ENCODE measurements at regions not wholly inside any gene's neighbourhood (a gene's known extent, or its start where the extent isn't known, plus 50 kb on each side); places are given as distances from the start of the nearest gene placed in this dataset.

DNA sequence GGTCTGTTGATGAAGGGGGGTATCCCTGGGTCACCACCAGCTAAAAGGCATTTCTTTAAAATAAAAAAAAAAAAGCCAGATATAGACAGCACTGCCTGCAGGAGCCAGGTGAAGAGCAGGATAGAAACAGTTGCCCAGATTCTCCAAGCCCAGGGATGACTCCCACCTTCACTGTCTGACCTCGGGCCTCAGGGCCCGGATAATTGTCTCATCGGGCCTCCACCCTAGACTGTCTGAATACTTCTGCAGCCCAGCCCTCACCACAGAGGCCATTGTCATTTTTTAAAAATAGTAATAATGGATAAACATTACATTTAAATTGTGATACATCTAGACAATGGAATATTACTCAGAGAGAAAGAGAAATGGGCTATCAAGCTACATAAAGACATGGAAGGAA, 92.8 kb upstream of the TNRC6C start:
- H3K27me3 ChIP-seq (ENCODE audit: insufficient read depth, low read depth): peaks cover 69% of the 10 kb centered on the region
- no peaks in the 10 kb centered on the region for H3F3A ChIP-seq (ENCODE audit: insufficient read depth, low read depth)
- no peaks in the 10 kb centered on the region for H4K20me1 ChIP-seq (ENCODE audit: insufficient read depth)
- no peak for TF ChIP-seq EZH2 (IDR thresholded peaks at IDR 0.05; ENCODE audit: low read depth)
- TF ChIP-seq, protein P1, sequence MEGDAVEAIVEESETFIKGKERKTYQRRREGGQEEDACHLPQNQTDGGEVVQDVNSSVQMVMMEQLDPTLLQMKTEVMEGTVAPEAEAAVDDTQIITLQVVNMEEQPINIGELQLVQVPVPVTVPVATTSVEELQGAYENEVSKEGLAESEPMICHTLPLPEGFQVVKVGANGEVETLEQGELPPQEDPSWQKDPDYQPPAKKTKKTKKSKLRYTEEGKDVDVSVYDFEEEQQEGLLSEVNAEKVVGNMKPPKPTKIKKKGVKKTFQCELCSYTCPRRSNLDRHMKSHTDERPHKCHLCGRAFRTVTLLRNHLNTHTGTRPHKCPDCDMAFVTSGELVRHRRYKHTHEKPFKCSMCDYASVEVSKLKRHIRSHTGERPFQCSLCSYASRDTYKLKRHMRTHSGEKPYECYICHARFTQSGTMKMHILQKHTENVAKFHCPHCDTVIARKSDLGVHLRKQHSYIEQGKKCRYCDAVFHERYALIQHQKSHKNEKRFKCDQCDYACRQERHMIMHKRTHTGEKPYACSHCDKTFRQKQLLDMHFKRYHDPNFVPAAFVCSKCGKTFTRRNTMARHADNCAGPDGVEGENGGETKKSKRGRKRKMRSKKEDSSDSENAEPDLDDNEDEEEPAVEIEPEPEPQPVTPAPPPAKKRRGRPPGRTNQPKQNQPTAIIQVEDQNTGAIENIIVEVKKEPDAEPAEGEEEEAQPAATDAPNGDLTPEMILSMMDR (conservative IDR thresholded peaks at IDR 0.05): no peak
- intact Hi-C loops (cut with micrococcal nuclease; ENCODE audit: unreplicated experiment): no loop called here
- ChIA-PET POLR2A (ENCODE audit: unreplicated experiment) (no interaction called here), CTCF (no interaction called here)
- no peaks in the 10 kb centered on the region for H3K4me1 ChIP-seq (replicated peaks; ENCODE audit: insufficient read depth)
- BruUV-seq (replicated peaks): no TSS peak
- no peak overlapping the region for H3K4me2 ChIP-seq
- no peaks in the 10 kb centered on the region for H3K9me2 ChIP-seq (ENCODE audit: insufficient read depth)
- DNase-seq: no peak
- no peak overlapping the region for H3K27ac ChIP-seq
- no peak overlapping the region for H2AFZ ChIP-seq
- H3K4me3 ChIP-seq: no peak overlapping the region
- no peaks in the 10 kb centered on the region for H3K79me2 ChIP-seq (ENCODE audit: low read depth)
- no peaks in the 10 kb centered on the region for H3K36me3 ChIP-seq (ENCODE audit: low read depth)
- no peaks in the 10 kb centered on the region for H3K9me3 ChIP-seq (ENCODE audit: insufficient read depth, low read depth)

DNA sequence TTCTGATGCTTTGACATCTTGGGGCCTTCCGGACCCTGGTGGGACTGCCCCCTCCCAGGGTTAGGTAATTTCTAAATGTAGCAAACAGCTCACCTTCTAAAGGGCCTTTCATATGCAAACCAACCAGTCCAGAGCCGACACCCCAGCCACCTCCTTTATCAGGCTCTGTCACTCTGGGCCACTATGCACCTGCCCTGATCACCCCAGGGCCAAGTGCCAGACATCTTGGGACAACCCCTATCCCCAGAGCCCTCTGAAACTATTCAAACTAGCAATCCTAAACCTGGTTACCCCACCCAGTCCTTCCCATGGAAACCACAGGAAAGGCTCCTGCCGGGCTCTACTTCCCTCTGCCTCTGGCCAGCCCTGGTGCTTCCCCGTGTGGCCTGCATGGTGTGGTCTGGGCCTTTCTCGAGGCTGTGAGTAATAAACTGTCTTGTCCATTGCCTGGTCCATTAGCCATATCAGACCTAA, 91.2 kb upstream of the TNRC6C start:
- BruUV-seq (replicated peaks): no TSS peak

DNA sequence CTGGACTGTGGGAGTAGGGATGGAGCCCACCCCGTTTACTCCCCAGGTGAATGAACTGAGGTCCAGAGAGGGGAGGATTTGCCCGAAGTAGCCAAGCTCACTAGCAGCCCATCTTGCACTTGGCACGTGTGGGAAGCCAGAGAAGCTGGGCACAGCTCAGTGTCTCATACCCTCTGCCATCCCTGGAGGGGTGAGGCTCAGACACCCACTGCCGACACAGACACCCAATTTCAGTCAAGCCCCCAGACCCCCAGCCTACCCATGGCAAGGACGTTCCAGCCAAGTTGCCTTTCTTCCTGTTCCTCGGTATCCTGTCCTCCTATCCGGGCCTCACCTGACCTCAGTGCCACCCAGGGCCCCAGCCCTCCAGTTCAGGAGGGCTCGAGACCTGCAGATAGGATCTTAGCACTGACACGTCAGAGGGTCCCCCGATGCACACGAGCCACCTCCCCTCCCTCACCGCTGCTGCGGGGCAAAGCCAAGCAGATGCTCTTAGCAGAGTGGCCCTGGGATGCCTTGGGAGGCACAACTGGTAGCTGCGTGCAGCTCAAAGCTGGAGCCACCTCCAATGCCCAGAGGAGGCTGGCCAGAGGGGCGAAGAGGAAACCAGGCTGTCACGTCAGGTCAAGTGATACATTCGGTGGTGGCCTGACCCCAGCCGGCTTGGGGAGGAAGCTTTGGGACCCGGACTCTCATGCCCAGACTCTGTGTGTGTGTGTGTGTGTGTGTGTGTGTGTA, 90.4 kb upstream of the TNRC6C start:
- no peaks in the 10 kb centered on the region for H3F3A ChIP-seq (ENCODE audit: insufficient read depth, low read depth)
- H3K4me3 ChIP-seq: no peak overlapping the region
- no peaks in the 10 kb centered on the region for H3K4me1 ChIP-seq (replicated peaks; ENCODE audit: insufficient read depth)
- TF ChIP-seq EZH2 (IDR thresholded peaks at IDR 0.05; ENCODE audit: low read depth): no peak
- TF ChIP-seq, protein P1 (conservative IDR thresholded peaks at IDR 0.05): no peak
- intact Hi-C loops (cut with micrococcal nuclease; ENCODE audit: unreplicated experiment): no loop called here
- H3K36me3 ChIP-seq (ENCODE audit: low read depth): no peaks in the 10 kb centered on the region
- no peak overlapping the region for H3K27ac ChIP-seq
- H2AFZ ChIP-seq: no peak overlapping the region
- DNase-seq: no peak
- no peaks in the 10 kb centered on the region for H3K9me3 ChIP-seq (ENCODE audit: insufficient read depth, low read depth)
- H4K20me1 ChIP-seq (ENCODE audit: insufficient read depth): no peaks in the 10 kb centered on the region
- ChIA-PET CTCF (no interaction called here), POLR2A (ENCODE audit: unreplicated experiment) (no interaction called here)
- H3K79me2 ChIP-seq (ENCODE audit: low read depth): no peaks in the 10 kb centered on the region
- H3K9me2 ChIP-seq (ENCODE audit: insufficient read depth): no peaks in the 10 kb centered on the region
- H3K27me3 ChIP-seq (ENCODE audit: insufficient read depth, low read depth): peaks cover 80% of the 10 kb centered on the region
- BruUV-seq (replicated peaks): no TSS peak
- H3K4me2 ChIP-seq: no peak overlapping the region

More for the DNA sequence above, 91.2 kb upstream of the TNRC6C start:
- H4K20me1 ChIP-seq (ENCODE audit: insufficient read depth): no peaks in the 10 kb centered on the region
- H3K4me2 ChIP-seq: no peak overlapping the region
- H3F3A ChIP-seq (ENCODE audit: insufficient read depth, low read depth): no peaks in the 10 kb centered on the region
- ChIA-PET CTCF (no interaction called here), POLR2A (ENCODE audit: unreplicated experiment) (no interaction called here)
- H3K4me1 ChIP-seq (replicated peaks; ENCODE audit: insufficient read depth): no peaks in the 10 kb centered on the region
- H3K36me3 ChIP-seq (ENCODE audit: low read depth): no peaks in the 10 kb centered on the region
- H3K9me3 ChIP-seq (ENCODE audit: insufficient read depth, low read depth): no peaks in the 10 kb centered on the region
- H3K79me2 ChIP-seq (ENCODE audit: low read depth): no peaks in the 10 kb centered on the region
- TF ChIP-seq, protein P1 (conservative IDR thresholded peaks at IDR 0.05): no peak
- TF ChIP-seq EZH2 (IDR thresholded peaks at IDR 0.05; ENCODE audit: low read depth): no peak
- H3K4me3 ChIP-seq: no peak overlapping the region
- H2AFZ ChIP-seq: no peak overlapping the region
- H3K9me2 ChIP-seq (ENCODE audit: insufficient read depth): no peaks in the 10 kb centered on the region
- no peak overlapping the region for H3K27ac ChIP-seq
- no peak for DNase-seq
- H3K27me3 ChIP-seq (ENCODE audit: insufficient read depth, low read depth): peaks cover 81% of the 10 kb centered on the region
- intact Hi-C loops (cut with micrococcal nuclease; ENCODE audit: unreplicated experiment): no loop called here
